Spleen (tissue), 11 donors: ENCODE measurements at regions not wholly inside any gene's neighbourhood (a gene's known extent, or its start where the extent isn't known, plus 50 kb on each side); places are given as distances from the start of the nearest gene placed in this dataset.

ENCODE experiments used
- DNase-seq: peaks from one replicate; pipeline ENCODE4 v3.0.0-alpha.2; 2020
- H3K27ac ChIP-seq, 8 donors: fragments of 200-600 bp; sonication (generic) in 7 of 8; 1 replicate in 4 of 8; 2 replicates in 4 of 8; pipeline versions ENCODE4 v1.5.0 to v1.8.0; 2016 to 2021; ENCODE audit warnings: inconsistent platforms in 4 of 8, mild to moderate bottlenecking in 4 of 8, moderate library complexity in 1 of 8
- H3K27me3 ChIP-seq, 7 donors: fragments of 200-600 bp; sonication (generic) in 6 of 7; replicated peaks in 1 of 7; 1 replicate in 4 of 7; 2 replicates in 3 of 7; pipeline versions ENCODE4 v1.5.0 to v1.8.0; 2016 to 2021; ENCODE audit warnings: inconsistent platforms in 3 of 7, mild to moderate bottlenecking in 1 of 7
- H3K36me3 ChIP-seq, 6 donors: fragments of 200-600 bp; sonication (generic) in 5 of 6; 1 replicate in 4 of 6; 2 replicates in 2 of 6; pipeline versions ENCODE4 v1.5.0 to v1.8.0; 2016 to 2021; ENCODE audit warnings: inconsistent platforms in 2 of 6
- H3K4me1 ChIP-seq, 6 donors: fragments of 200-600 bp; sonication (generic) in 5 of 6; 1 replicate in 3 of 6; 2 replicates in 3 of 6; pipeline versions ENCODE4 v1.5.0 to v1.8.0; 2016 to 2021; ENCODE audit warnings: inconsistent platforms in 3 of 6
- H3K4me3 ChIP-seq, 8 donors: fragments of 200-600 bp; sonication (generic) in 7 of 8; 1 replicate in 4 of 8; 2 replicates in 4 of 8; pipeline versions ENCODE4 v1.5.0 to v1.8.0; 2016 to 2021; ENCODE audit warnings: inconsistent platforms in 4 of 8, mild to moderate bottlenecking in 4 of 8, moderate library complexity in 2 of 8
- H3K9me3 ChIP-seq, 8 donors: fragments of 200-600 bp; sonication (generic) in 7 of 8; 1 replicate in 4 of 8; 2 replicates in 4 of 8; pipeline versions ENCODE4 v1.5.0 to v1.8.0; 2016 to 2021; ENCODE audit warnings: inconsistent platforms in 4 of 8
- CTCF ChIP-seq, 11 experiments: fragments of 200-600 bp in 7 of 11; fragments of 450-650 bp in 4 of 11; sonication (generic) in 4 of 11; IDR thresholded peaks in 8 of 11; conservative IDR thresholded peaks in 3 of 11; 1 replicate in 7 of 11; 2 replicates in 4 of 11; pipeline versions ENCODE4 v1.4.0 to v1.8.0; 2016 to 2021; ENCODE audit warnings: antibody characterized with exemption in 11 of 11, inconsistent platforms in 4 of 11, mild to moderate bottlenecking in 1 of 11
- POLR2A ChIP-seq, 3 donors: fragments of 450-650 bp; IDR thresholded peaks; one replicate each; pipeline ENCODE4 v1.5.1; 2017; ENCODE audit warnings: antibody characterized with exemption in 3 of 3, mild to moderate bottlenecking in 1 of 3
- POLR2AphosphoS5 ChIP-seq, 3 donors: sonication (generic); formaldehyde crosslinking; IDR thresholded peaks; one replicate each; pipeline ENCODE4 v1.5.1; 2017; ENCODE audit warnings: antibody characterized with exemption in 3 of 3
- WGBS, 5 donors: extraction: QIAGEN DNeasy Blood & Tissue Kit in 3 of 5; methylation state at CpG; one replicate each; pipeline versions ENCODE4 v1.1.5 to v1.1.7; 2013 to 2018; 5-methylcytosine and 5-hydroxymethylcytosine counted together
- intact Hi-C: fragments of 100-400 bp; cut with DNase I; formaldehyde crosslinking; loops from one replicate; pipeline ENCODE4 v1.15.0; 2023; ENCODE audit warnings: low total_unique reads
- donor health status: healthy with polysubstance abuse.
- donor health status: DM: no; HTN: no; CAD: no; lungs with moderate emphysema.
- donor health status: DM: no; HTN: no; CAD: no.
- donor health status: Bipolar disorder and iron deficiency.
- donor health status: healthy.
- donor health status: DM: no; HTN: no; CAD: no.
- donor health status: DM: yes; HTN: yes; CAD: no.

- Histone ChIP-seq H3K36me3 (no peaks in the 10 kb centered on the region), H3K4me1 (peaks cover 5 to 32% (median 23%) of the 10 kb centered on the region in 6 donors), H3K27me3 (no peaks in the 10 kb centered on the region), H3K9me3 (no peaks in the 10 kb centered on the region), H3K4me3 (no peak overlapping the region), H3K27ac (no peak overlapping the region)
- WGBS, 5 donors, result 80 to 92% (median 83%) methylated on average over 5 of the region's 5 CpGs
- intact Hi-C loops, result no loop called here
- DNase-seq, result no peak
- TF ChIP-seq POLR2A (IDR thresholded peaks at IDR 0.05) (no peak), CTCF (IDR thresholded peaks at IDR 0.05 in 8 of 11, conservative IDR thresholded peaks at IDR 0.05 in 3 of 11) (no peak)
Observed at GRCh38 chr18:10301831-10302483, 152.5 kb upstream of the APCDD1 start.

- no peak for DNase-seq
- no peaks in the 10 kb centered on the region for H3K9me3 ChIP-seq
- TF ChIP-seq POLR2AphosphoS5 (IDR thresholded peaks at IDR 0.05) (no peak), CTCF (IDR thresholded peaks at IDR 0.05 in 8 of 11, conservative IDR thresholded peaks at IDR 0.05 in 3 of 11) (no peak), POLR2A (IDR thresholded peaks at IDR 0.05) (no peak)
- H3K4me3 ChIP-seq, result no peak overlapping the region
- H3K27me3 ChIP-seq, result no peaks in the 10 kb centered on the region
- intact Hi-C loops, result no loop called here
- H3K27ac ChIP-seq, result no peak overlapping the region
- H3K4me1 ChIP-seq, result peaks cover under 1 to 26% (median 11%) of the 10 kb centered on the region in 6 donors
- no peaks in the 10 kb centered on the region for H3K36me3 ChIP-seq
- WGBS, 5 donors, result 84 to 96% (median 88%) methylated on average over 2 of the region's 2 CpGs
Observed at GRCh38 chr18:10303171-10303570, 151.3 kb upstream of the APCDD1 start.

GRCh38 chr18:10304853-10305252 lies 149.6 kb upstream of the APCDD1 start:
- Histone ChIP-seq H3K9me3 (no peaks in the 10 kb centered on the region), H3K27me3 (no peaks in the 10 kb centered on the region), H3K36me3 (no peaks in the 10 kb centered on the region), H3K4me3 (no peak overlapping the region), H3K4me1 (peaks cover 0 to 11% (median under 1%) of the 10 kb centered on the region in 6 donors), H3K27ac (no peak overlapping the region)
- 45 to 78% (median 59%) methylated on average over 3 of the region's 3 CpGs for WGBS, 5 donors
- TF ChIP-seq POLR2A (IDR thresholded peaks at IDR 0.05), result no peak
- TF ChIP-seq POLR2AphosphoS5 (IDR thresholded peaks at IDR 0.05), result no peak
- no peak for TF ChIP-seq CTCF (IDR thresholded peaks at IDR 0.05 in 8 of 11, conservative IDR thresholded peaks at IDR 0.05 in 3 of 11)
- intact Hi-C loops, result no loop called here
- DNase-seq, result no peak

- Histone ChIP-seq H3K9me3 (no peaks in the 10 kb centered on the region), H3K4me1 (peaks cover 0 to 9% (median 0%) of the 10 kb centered on the region in 6 donors), H3K36me3 (no peaks in the 10 kb centered on the region), H3K27ac (no peak overlapping the region), H3K27me3 (no peaks in the 10 kb centered on the region), H3K4me3 (no peak overlapping the region)
- intact Hi-C loops, result no loop called here
- no peak for TF ChIP-seq CTCF (IDR thresholded peaks at IDR 0.05 in 8 of 11, conservative IDR thresholded peaks at IDR 0.05 in 3 of 11)
- no peak for TF ChIP-seq POLR2AphosphoS5 (IDR thresholded peaks at IDR 0.05)
- no peak for TF ChIP-seq POLR2A (IDR thresholded peaks at IDR 0.05)
- no peak for DNase-seq
- 87 to 95% (median 87%) methylated on average over 2 of the region's 2 CpGs for WGBS, 5 donors
Observed at GRCh38 chr18:10306779-10307178, 147.7 kb upstream of the APCDD1 start.
